HTR-8/SVneo (cell line): ENCODE measurements at regions not wholly inside any gene's neighbourhood (a gene's known extent, or its start where the extent isn't known, plus 50 kb on each side); places are given as distances from the start of the nearest gene placed in this dataset.

Source experiments
- DNase-seq: peaks from one replicate; pipeline ENCODE4 v3.0.0; 2011; ENCODE audit warnings: low spot score, mixed read lengths; ENCODE audit not compliant: insufficient read length
- FAIRE-seq: peaks from 2 replicates; lab custom pipeline; 2011; peaks lifted over from hg19 to GRCh38; lab: Jason Lieb, UNC

DNA sequence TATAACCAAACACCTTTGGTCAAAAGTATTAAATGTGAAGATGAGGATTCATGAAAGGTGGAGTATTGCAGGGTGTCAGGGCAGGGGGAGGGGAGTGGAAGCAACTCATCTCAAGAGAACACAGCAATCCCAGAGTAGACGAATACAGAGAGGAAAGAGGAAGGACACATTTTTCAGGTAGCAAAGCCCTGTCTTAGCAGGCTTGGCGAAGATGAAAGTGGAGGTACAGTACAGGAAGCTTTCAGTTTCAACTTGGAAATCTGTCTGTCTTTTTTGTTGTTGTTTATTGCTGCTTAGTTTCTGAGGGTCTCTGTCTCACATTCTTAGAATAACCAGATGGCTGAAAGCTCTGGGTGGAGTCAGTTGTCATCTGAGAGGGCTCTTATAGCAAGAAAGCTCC lies 80.8 kb upstream of the GPR149 start:
- DNase-seq (no peak), FAIRE-seq (no peak)

DNA sequence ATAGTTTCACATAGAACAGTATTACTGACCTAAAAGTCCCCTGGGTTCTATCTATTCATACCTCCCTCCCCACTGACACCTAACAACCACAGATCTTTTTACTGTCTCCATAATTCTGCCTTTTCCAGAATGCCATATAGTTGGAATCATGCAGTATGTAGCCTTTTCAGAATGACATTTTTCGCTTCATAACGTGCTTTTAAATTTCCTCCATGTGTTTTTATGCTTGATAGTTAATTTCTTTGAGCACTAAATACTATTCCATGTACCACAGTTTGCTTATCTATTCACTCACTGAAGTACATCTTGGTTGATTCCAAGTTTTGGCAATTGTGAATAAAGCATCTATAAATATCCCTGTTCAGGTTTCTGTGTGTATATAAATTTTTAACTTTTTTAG lies 77.7 kb upstream of the GPR149 start:
- FAIRE-seq (no peak), DNase-seq (no peak)

DNA sequence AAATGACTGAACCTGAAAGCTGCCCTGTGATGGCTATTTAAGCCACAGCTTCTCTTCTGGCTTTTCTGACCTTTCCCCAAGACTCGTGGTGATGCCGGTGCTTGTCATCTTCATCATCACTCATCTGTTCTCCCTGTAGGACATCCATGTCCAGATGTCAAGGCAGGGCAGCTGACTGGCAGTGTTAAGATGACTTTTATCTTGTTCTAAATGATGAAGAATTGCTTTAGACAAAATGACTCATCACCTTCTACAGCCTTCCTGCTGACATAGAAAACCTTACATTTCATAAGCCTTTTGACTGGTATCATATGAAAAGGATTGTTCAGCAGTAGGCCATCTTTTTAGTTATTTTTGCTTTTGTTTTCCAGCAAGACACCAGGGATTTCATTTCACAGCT lies 67.0 kb upstream of the GPR149 start:
- FAIRE-seq (no peak), DNase-seq (no peak)

DNA sequence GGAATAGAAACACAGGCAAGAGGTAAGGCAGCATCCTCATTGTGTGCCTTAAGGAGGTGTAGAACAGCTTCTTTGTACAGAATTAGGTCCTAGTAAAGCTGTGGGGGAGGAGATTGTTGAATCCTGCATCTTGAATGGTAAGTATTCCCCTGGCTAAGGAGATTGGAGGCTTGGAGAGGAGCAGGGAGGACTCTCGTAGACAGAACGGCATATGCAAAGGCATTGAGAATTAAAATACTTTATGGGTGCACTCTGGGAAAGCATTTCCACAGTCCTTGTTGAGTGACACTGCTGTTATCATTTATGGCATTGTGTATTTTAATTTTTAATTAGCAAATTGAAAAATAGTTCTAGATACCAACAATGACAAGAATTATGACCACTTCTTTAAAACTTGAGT lies 66.5 kb upstream of the GPR149 start:
- FAIRE-seq: no peak
- no peak for DNase-seq

DNA sequence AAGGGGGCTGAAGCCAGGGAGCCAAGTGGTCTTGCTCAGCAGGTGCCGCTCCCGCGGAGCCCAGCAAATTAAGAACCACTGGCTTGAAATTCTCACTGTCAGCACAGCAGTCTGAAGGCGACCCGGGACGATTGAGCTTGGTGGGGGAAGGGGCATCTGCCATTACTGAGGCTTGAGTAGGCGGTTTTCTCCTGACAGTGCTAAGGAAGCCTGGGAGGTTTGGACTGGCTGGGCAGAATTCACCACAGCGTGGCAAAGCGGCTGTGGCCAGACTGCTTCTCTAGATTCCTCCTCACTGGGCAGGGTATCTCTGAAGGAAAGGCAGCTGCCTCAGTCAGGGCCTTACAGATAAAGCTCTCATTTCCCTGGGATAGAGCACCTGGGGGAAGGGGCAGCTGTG lies 57.0 kb upstream of the GPR149 start:
- DNase-seq: no peak
- FAIRE-seq: no peak

DNA sequence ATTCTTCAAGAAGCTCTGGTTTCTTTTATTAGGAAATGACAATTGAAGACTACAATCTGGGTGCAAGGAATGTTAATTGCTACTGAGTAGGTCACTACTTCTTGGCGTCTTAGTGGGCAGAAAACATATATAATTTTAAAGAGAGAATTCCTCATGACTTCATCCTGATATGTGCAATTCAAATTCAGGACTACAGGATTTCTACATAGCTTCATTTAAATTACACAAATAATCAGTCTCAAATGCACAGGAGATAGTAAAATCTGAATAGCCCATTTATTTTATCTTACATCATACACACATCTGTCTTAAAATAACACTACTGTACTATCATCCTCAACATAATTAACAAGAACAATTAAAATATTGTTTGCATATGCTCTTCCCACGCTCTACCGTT lies 52.5 kb upstream of the GPR149 start:
- DNase-seq (no peak), FAIRE-seq (no peak)

DNA sequence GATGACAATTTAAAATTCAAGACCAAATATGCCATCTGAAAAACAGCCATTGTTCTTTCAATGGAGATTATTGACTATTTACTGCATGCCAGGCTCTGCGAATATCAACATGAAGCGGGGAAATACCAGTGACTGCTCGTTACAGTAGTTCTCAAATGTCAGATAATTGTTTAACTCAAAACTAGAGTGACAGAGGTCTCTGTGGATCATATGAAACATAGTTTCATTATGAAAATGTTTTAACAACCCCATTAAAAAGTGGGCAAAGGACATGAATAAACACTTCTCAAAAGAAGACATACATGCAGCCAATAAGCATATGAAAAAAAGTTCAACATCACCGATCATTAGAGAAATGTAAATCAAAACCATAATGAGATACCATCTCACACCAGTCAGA lies 50.0 kb upstream of the GPR149 start:
- no peak for FAIRE-seq
- no peak for DNase-seq
